GM12891 (cell line): ENCODE measurements at regions not wholly inside any gene's neighbourhood (a gene's known extent, or its start where the extent isn't known, plus 50 kb on each side); places are given as distances from the start of the nearest gene placed in this dataset.

Source experiments
- DNase-seq: peaks from one replicate; pipeline ENCODE4 v3.0.0; 2011; ENCODE audit warnings: low spot score; ENCODE audit not compliant: insufficient read length
- FAIRE-seq: peaks from 2 replicates; lab custom pipeline; 2011; peaks lifted over from hg19 to GRCh38; lab: Jason Lieb, UNC
- PAX5 ChIP-seq: IDR thresholded peaks from 2 replicates; pipeline ENCODE4 v1.6.1; 2011; ENCODE audit warnings: low read length, moderate library complexity, mild to moderate bottlenecking; ENCODE audit not compliant: insufficient read depth, severe bottlenecking
- POLR2A ChIP-seq: IDR thresholded peaks from 2 replicates; pipeline ENCODE4 v1.6.1; 2011; ENCODE audit warnings: low read depth, low read length, control low read depth
- POLR2AphosphoS5 ChIP-seq: IDR thresholded peaks from 2 replicates; pipeline ENCODE4 v1.6.1; 2011; ENCODE audit warnings: low read depth, low read length, control low read depth
- POU2F2 ChIP-seq: IDR thresholded peaks from 2 replicates; pipeline ENCODE4 v1.6.1; 2011; ENCODE audit warnings: low read depth, mild to moderate bottlenecking, control low read depth, low read length, moderate library complexity
- SPI1 ChIP-seq: IDR thresholded peaks from 2 replicates; pipeline ENCODE4 v1.6.1; 2011; ENCODE audit warnings: low read depth, low read length, control low read depth
- TAF1 ChIP-seq: IDR thresholded peaks from 2 replicates; pipeline ENCODE4 v1.6.1; 2011; ENCODE audit warnings: low read depth, low read length, control low read depth

DNA sequence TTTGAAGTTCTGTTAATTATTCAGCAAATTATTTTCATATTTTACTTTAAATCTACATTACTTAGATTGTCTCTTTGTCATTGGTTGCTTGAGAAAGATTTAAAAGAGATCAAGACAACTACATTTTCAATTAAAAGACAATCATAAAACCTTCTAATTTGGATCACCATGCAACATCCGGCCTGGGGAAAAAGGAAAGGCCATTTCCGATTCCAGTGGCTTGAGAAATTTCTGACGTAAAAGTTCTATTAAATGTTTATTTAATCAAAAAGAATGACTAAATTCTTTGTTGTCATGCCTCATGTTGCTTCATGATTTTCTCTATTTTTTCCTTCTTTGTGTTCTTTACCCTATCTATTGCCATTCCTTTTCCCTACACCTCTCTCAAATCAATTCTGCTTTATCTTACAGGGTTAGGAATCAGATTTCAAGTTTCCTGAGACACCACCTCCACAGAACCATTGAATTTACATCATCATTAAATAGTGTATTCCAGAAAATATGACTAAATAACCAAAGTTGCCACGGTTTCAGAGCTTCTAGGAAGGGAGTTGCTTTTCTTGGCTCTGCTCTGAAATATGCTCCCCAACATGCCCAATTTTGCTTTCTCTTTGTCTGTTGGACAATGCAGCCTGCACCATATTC, 124.6 kb upstream of the ACSL4 start:
- no peak for TF ChIP-seq SPI1
- TF ChIP-seq TAF1, result no peak
- no peak for TF ChIP-seq POLR2AphosphoS5
- no peak for TF ChIP-seq POLR2A
- TF ChIP-seq PAX5, result no peak
- no peak for TF ChIP-seq POU2F2
- no peak for DNase-seq
- no peak for FAIRE-seq

DNA sequence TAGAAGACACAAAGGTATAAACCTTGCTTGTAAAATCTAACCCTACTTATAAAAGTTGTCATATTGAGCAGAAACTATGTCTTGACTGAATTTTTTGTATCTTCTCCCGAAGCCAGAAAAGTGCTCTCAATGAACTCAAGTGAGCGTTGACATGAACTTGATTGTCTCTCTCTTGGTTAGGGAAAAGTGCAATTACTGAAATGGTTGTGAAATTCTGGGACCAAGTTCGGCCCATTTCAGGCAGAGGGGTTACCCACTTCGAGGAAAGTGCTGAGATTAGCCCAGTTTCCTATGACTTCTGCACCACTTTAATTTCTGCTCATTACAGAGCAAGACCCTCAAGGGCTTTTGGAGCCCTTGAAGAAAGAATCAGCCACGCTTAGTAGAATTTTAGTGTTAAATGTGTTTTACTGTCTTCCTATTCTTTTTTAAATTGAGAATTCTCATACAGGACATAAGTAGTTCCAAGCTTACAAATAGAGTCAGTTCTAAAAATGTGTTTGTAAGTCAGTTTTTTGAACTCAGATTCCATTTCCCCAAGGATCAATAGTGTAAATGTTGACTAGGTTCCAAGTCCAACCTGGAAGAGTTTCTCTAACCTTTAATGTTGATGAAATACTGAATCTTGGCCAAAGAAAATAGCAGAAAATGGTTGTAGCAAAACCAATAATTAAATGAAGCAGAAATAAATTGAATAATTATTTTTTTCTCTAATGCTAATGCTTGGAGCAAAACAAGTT, 125.7 kb upstream of the ACSL4 start:
- FAIRE-seq, result no peak
- no peak for DNase-seq
- no peak for TF ChIP-seq TAF1

DNA sequence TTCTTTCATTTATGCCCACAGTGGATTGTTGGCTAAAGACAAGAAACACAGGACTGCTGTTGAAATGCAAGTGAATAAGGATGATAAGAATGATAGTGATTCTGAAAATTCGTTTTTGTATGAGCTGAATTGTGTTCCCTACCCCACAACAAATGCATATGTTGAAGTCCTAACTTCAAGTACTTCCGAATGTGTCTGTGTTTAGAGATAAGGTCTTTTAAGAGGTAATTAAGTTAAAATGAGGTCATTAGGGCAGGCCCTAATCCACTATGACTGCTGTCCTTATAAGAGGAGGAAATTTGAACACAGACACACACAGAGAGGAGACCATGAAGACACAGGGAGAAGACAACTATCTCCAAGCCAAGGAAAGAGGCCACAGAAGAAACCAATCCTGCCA, 126.6 kb upstream of the ACSL4 start:
- TF ChIP-seq SPI1, result no peak
- no peak for TF ChIP-seq TAF1
- no peak for TF ChIP-seq POLR2A
- no peak for TF ChIP-seq POLR2AphosphoS5
- TF ChIP-seq POU2F2, result no peak
- no peak for TF ChIP-seq PAX5
- no peak for FAIRE-seq
- DNase-seq, result no peak

DNA sequence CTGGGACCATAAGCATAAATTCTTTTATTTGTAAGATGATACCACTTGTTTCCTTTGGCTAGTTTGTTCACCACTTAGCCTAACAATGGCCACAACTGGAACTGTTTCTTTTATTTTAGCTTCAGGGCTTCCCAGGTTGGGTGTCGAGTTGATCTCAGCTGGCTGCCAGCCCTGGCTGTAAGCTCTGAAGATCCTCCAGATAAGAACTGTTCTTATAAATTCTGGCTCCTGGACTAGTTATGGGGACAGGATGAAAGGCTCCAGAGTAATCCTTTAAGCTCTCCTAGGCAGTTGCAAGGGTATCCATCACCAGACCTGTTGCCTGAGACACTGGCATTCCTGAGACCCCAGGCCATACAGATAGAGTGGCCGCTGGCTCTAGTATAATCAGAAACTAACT, 129.4 kb upstream of the ACSL4 start:
- DNase-seq (no peak), FAIRE-seq (no peak)
- TF ChIP-seq POLR2A (no peak), POU2F2 (no peak), SPI1 (no peak), POLR2AphosphoS5 (no peak), PAX5 (no peak), TAF1 (no peak)

DNA sequence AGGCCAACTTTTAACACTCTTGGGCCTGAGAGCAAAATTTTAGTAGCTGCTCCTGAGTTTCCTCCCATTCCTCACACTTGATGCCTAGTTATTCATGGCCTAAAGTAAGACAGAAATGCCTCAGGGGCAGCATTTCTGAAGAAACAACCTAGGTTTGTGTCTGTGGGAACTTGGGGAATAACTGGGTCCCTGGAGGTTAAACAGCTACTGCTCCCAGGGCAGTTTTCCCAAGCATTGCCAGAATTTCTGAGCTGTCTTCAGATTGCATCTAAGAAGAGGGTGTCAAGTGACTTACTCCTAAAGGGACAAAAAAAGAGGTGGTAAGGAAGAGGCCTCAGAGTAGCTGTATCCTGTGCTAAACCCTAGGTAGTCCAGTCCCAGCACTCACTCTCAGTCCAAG, 130.8 kb upstream of the ACSL4 start:
- FAIRE-seq, result no peak
- DNase-seq, result no peak
- TF ChIP-seq POU2F2 (no peak), PAX5 (no peak), POLR2AphosphoS5 (no peak), POLR2A (no peak), SPI1 (no peak), TAF1 (no peak)

DNA sequence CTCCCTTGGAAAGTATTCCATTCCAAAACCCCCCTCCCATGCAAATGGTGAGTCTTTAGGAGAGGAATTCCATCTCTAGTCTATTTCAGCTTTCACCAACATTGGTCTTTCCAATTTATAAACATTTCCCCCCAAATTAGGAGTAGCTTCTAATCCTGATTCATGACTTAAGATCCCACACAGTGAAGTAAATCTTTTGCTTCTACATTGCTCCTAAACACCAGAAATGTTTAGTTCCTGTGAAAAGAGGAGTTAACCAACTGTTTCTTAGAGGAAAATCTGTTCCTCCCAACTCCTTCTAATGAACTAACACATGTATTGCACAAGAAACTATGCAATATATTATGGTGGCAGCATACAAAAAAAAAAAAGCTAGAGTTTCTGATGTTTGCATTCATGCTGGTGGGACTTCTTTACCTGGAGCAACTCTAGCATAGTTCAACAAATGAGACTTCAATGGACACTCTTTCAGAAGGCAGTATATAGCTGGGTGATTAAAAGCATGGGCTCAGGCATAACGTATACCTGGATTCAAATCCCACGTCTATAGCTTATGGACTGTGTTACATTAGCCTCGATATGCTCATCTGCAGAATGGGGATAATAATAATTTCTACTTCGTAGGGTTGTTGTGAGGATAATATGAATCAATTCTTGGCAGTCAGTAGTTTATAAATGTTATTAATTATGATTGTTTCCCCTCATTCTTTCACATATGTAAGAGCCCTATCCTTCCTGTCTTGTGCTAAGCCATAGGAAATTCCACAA, 131.6 kb upstream of the TMEM164 start:
- DNase-seq (no peak), FAIRE-seq (no peak)
- TF ChIP-seq TAF1 (no peak), POLR2A (no peak)

DNA sequence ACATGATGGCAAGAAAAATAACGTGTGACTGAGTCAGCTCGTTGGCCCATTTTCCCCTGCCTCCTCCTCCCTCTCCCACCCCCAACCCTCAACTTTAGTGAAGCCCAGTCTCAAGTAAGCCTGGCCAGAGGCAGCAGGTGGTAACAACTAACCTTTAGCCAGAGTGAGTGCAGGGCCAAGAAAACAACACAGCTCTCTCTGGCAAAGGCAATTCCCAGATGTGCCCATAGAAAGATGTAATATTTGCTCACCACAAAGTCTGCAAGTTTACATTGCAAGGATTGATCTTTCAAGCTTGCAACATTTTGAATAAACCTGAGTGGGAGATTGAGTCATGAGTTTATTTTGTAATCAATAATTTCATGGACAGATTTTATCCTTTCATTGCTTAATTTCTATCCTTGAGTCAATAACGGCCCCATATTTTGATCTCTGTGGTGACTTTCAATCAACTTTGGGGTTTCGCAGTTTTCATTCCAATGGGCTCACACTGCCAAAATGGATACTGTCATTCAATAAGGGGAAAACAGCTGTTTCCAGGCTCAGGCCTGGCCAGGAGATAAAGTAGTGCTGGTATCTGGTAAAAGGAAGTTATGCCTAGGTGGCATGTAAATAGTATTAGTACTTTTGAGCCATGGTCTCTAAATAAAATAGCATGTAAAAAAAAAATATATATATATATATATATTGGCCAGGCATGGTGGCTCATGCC, 130.7 kb upstream of the TMEM164 start:
- no peak for DNase-seq
- TF ChIP-seq SPI1 (no peak), TAF1 (no peak), POLR2AphosphoS5 (no peak), PAX5 (no peak), POU2F2 (no peak), POLR2A (no peak)
- no peak for FAIRE-seq

DNA sequence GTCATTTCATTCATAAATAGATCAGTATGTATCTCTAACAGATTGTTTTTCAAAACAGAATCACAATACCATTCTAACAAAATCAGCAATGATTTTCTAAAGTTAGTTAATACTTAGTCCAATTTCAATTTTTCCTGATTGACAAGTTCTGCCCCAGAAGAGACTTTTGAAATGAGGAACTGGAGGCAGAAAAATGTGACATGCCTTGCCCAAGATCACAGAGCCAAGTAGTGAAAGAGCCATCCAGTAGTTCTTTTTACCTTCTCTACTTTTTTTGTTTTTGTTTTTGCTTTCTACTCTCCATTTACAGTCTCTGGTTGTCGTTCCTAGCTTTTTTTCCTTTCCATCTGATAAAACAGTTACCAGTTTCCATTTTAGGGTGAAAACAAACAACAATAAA, 129.3 kb upstream of the TMEM164 start:
- TF ChIP-seq POLR2AphosphoS5, result no peak

DNA sequence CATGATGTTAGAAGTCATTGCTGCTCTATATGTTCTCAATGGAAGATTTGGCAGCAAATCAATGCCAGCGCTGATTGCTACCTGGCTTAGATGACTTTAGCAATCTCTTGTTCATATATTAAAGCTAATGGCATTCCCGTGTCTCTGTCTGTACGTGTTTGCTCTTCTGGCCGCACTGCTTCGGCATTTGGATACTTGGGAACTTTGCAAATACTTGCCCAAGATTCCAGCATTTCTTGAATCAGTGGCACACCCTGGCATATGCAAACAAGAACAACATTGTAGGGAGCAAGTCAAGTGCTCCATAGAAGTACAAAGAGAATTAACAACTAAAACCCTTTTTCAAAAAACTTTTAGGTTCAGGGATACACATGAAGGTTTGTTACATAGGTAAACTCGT, 128.9 kb upstream of the TMEM164 start:
- no peak for TF ChIP-seq POU2F2
- TF ChIP-seq POLR2A, result no peak
- TF ChIP-seq PAX5, result no peak
- no peak for FAIRE-seq

More for the DNA sequence above, 129.3 kb upstream of the TMEM164 start:
- no peak for DNase-seq
- no peak for FAIRE-seq

DNA sequence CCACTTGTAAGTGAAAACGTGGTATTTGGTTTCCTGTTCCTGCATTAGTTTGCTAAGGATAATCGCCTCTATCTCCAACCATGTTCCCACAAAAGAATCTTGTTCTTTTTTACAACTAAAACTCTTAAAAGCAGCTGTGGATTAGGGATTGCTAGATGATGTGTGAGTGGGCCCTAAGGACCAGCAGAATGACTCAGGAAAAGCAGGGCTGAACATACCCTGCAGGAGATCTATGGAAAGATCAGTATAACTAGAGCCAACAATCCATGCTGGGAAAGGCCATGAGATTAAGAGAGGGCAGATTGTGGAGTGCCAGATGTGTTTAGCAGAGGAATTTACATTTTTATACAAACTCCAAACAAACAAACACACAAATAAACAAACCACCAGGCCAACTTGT, 128.4 kb upstream of the TMEM164 start:
- DNase-seq (no peak), FAIRE-seq (no peak)

More for the DNA sequence above, 128.9 kb upstream of the TMEM164 start:
- DNase-seq, result no peak

More for the DNA sequence above, 128.4 kb upstream of the TMEM164 start:
- TF ChIP-seq TAF1 (no peak), POLR2A (no peak), SPI1 (no peak), POU2F2 (no peak), POLR2AphosphoS5 (no peak), PAX5 (no peak)
